Bronchial epithelial cell (primary cell): ENCODE measurements at regions not wholly inside any gene's neighbourhood (a gene's known extent, or its start where the extent isn't known, plus 50 kb on each side); places are given as distances from the start of the nearest gene placed in this dataset.

Source experiments
- DNase-seq: peaks from one replicate; pipeline ENCODE4 v3.0.0-alpha.2; 2010; ENCODE audit warnings: low read depth
- FAIRE-seq: peaks from 2 replicates; lab custom pipeline; 2011; peaks lifted over from hg19 to GRCh38; lab: Jason Lieb, UNC
- H3K27me3 ChIP-seq: 2 replicates; pipeline ENCODE4 v1.5.1; 2011; ENCODE audit warnings: low read length; ENCODE audit not compliant: control insufficient read depth, insufficient read depth
- H3K36me3 ChIP-seq: 2 replicates; pipeline ENCODE4 v1.5.1; 2011; ENCODE audit warnings: low read length; ENCODE audit not compliant: control insufficient read depth, insufficient read depth
- H3K4me3 ChIP-seq: 2 replicates; pipeline ENCODE4 v1.5.1; 2011; ENCODE audit warnings: mild to moderate bottlenecking, low read depth, low read length, control low read depth
- CTCF ChIP-seq: IDR thresholded peaks from 2 replicates; pipeline ENCODE4 v1.5.1; 2011; ENCODE audit warnings: mild to moderate bottlenecking, moderate library complexity, low read length, control low read depth, inconsistent platforms; ENCODE audit not compliant: insufficient read depth, severe bottlenecking

DNA sequence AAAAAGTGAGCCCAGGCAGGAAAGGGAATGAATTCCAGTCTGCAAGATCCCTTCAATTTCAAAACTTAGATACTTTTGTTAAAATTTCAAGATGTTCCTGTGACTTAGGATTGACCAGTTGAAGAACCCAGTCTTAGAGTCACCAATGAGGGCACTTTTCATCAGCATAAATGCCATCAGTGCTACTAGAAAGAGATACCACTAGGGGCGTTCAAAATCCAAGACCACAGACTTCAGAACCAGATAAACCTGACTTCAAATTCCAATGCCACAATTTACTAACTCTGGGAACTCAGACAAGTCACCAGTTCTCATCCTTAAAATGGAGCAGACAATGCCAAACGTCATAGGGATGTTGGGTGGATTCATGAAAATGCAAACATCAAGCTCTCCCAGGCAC, 523.2 kb downstream of the BUD13 start:
- H3K27me3 ChIP-seq: no peaks in the 10 kb centered on the region
- TF ChIP-seq CTCF: no peak
- no peak overlapping the region for H3K4me3 ChIP-seq
- no peak for FAIRE-seq
- no peak for DNase-seq
- H3K36me3 ChIP-seq: no peaks in the 10 kb centered on the region

DNA sequence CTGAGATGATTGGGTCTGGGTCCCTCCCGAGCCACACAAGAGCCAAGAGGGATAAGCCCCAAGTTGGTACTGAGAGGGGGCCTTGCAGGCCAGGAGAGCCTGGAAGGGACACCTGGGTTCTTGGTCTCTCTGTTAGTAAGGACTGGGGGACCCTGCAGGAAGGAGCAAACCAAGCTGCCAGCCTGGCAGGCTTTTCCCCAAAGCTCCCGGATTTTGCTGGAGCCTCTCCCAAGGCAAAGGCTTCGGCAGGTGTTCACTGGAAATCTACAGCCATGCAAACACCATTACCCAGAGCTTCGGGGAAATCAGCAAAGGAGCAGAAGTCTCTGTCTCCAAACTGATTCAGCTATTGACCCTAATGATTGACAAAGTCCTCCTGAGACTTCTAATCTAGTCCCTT, 527.9 kb downstream of the BUD13 start:
- FAIRE-seq: no peak
- no peak for TF ChIP-seq CTCF
- no peak for DNase-seq
- Histone ChIP-seq H3K4me3 (no peak overlapping the region), H3K27me3 (no peaks in the 10 kb centered on the region), H3K36me3 (no peaks in the 10 kb centered on the region)

- DNase-seq (no peak), FAIRE-seq (no peak)
- H3K4me3 ChIP-seq: no peak overlapping the region
- H3K27me3 ChIP-seq: no peaks in the 10 kb centered on the region
- no peak for TF ChIP-seq CTCF
- no peaks in the 10 kb centered on the region for H3K36me3 ChIP-seq
Measured at GRCh38 chr11:116244439-116244838, 528.3 kb downstream of the BUD13 start.

DNA sequence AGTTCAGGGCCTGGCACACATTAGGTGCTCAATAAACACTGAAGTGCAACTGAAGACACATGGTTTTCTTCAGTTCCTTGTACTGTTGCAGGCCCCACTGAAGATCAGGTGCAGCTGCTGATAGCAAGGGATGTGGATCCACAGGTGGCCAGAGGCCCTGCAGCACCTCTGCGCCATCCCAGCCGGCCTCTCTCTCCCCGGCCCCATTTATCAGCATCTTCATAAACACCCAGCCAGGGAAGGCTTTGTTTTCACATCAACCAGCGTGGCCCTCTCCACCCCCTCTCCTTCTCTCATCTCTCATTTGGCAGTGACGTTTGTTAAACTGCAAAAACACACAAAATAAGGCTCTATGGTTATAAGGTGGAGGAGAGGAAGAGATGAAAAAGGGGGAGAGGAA, 528.8 kb downstream of the BUD13 start:
- no peak for FAIRE-seq

DNA sequence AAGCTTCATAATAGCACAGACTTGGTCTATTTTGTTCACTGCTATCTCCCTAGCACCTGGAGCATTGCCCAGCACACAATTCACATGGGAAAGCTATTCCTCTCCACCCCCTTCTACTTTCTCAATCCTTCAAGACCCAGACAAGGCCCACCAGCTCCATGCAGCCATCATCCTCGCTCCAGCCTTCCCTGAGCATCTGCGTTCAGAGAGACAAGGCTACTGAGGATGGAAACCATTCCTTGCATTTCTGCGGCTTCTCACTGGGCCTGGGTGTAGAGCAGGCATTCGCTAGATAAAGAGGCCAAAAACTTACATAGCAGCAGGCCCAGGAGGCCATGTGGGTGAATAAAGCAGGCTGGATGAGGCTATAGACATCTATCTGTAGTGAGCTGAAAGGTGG, 530.8 kb downstream of the BUD13 start:
- no peak for TF ChIP-seq CTCF
- Histone ChIP-seq H3K4me3 (no peak overlapping the region), H3K27me3 (no peaks in the 10 kb centered on the region), H3K36me3 (no peaks in the 10 kb centered on the region)
- FAIRE-seq: no peak
- DNase-seq: no peak

More for the DNA sequence above, 528.8 kb downstream of the BUD13 start:
- H3K4me3 ChIP-seq: no peak overlapping the region
- no peak for DNase-seq
- H3K27me3 ChIP-seq: no peaks in the 10 kb centered on the region
- no peak for TF ChIP-seq CTCF
- no peaks in the 10 kb centered on the region for H3K36me3 ChIP-seq

DNA sequence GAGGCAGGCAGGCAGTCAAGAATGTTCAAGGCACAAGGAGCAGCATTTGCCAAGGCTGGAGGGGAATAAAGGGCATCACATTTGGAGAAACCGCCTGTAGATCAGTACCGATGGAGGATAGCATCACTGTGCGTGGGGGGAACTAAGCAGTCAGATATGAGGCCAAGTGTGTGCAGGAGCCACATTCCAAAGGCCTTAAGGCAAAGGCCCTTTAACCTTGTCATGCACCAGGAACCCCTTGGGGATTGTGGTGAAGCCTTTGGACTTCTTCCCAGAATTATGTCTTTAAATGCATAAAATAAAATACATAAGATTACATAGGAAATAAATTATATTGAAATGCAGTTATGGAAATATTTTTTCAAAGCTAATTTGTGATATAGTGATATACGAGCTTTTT, 532.1 kb downstream of the BUD13 start:
- FAIRE-seq (no peak), DNase-seq (no peak)
- Histone ChIP-seq H3K27me3 (no peaks in the 10 kb centered on the region), H3K4me3 (no peak overlapping the region), H3K36me3 (no peaks in the 10 kb centered on the region)
- TF ChIP-seq CTCF: no peak
